GM12872 (cell line): ENCODE measurements at regions not wholly inside any gene's neighbourhood (a gene's known extent, or its start where the extent isn't known, plus 50 kb on each side); places are given as distances from the start of the nearest gene placed in this dataset.

Source experiments
- TF ChIP-seq, protein P1 (sequence below): IDR thresholded peaks from 3 replicates; pipeline ENCODE4 v1.5.1; 2011; ENCODE audit warnings: low read depth, mild to moderate bottlenecking, low read length, moderate library complexity; ENCODE audit not compliant: insufficient read depth

DNA sequence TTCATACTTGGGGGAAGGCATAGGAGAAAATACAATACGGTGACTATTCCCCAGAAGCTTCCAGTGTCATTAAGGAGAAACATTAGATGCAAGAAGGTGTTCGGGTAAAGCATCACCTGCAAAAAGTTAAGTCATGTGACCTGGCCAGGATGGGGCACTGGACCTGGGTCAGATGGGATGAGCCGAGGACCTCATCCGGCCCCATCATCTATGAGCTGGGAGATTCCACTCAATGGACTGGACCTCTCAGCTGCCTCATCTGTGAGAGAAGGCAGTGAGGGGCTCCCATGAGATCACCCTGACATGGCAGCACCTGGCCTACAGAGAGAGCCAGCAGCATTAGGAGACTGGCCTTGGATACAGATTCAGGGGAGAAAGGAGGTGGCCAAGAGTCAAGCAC is 111.4 kb upstream of the TEX51 start:
- TF ChIP-seq, protein P1, sequence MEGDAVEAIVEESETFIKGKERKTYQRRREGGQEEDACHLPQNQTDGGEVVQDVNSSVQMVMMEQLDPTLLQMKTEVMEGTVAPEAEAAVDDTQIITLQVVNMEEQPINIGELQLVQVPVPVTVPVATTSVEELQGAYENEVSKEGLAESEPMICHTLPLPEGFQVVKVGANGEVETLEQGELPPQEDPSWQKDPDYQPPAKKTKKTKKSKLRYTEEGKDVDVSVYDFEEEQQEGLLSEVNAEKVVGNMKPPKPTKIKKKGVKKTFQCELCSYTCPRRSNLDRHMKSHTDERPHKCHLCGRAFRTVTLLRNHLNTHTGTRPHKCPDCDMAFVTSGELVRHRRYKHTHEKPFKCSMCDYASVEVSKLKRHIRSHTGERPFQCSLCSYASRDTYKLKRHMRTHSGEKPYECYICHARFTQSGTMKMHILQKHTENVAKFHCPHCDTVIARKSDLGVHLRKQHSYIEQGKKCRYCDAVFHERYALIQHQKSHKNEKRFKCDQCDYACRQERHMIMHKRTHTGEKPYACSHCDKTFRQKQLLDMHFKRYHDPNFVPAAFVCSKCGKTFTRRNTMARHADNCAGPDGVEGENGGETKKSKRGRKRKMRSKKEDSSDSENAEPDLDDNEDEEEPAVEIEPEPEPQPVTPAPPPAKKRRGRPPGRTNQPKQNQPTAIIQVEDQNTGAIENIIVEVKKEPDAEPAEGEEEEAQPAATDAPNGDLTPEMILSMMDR = no peak

DNA sequence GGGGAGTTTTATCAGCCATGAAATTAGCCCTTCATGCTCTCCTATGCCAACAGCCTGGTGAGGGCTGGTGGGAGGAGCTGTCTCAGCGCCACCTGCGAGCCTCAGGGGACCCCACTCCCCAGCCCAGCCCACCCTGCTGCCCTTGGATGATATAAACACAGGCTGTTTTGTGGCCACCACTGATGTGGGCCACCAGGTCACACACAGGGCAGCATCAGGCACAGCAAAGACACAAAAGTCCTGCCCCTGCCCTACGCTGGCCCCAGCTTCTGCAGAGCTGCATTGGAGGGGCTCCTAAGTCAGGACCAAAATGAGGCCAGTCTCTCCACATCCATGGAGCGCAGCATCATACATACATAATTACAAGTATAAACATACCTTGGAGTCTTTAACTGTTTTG is 110.6 kb upstream of the TEX51 start:
- TF ChIP-seq, protein P1 = no peak

GRCh38 chr2:126788652-126789051 is 110.0 kb upstream of the TEX51 start:
- TF ChIP-seq, protein P1 = no peak

- TF ChIP-seq, protein P1 = no peak
Observed at GRCh38 chr2:126790987-126791780, 107.5 kb upstream of the TEX51 start.

DNA sequence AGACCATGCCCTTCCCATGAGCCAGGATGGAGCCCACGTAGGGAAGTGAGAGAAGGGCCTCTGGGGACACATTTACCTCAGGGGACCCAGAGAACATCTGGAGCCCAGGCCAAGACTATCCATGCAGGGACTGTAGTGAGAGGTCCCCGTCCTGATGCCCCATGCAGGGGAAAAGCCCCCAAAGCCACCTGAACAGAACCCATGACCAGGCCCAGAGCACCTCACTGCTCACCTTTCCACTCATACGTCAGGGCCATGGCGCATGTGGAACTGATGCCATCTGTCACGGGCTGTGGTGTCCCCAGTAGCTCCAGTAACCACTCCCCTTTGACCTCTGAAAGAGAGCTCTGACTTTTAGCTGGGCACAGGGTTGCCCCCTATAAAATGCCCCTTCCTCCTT is 106.5 kb upstream of the TEX51 start:
- TF ChIP-seq, protein P1 = no peak

GRCh38 chr2:126792993-126793392 is 105.7 kb upstream of the TEX51 start:
- TF ChIP-seq, protein P1 = no peak

GRCh38 chr2:126793885-126794613 is 104.6 kb upstream of the TEX51 start:
- TF ChIP-seq, protein P1 = no peak
